22Rv1 (cell line): ENCODE measurements at regions not wholly inside any gene's neighbourhood (a gene's known extent, or its start where the extent isn't known, plus 50 kb on each side); places are given as distances from the start of the nearest gene placed in this dataset.

ENCODE experiments used
- CTCF ChIP-seq: fragments of 450-650 bp; IDR thresholded peaks from 2 replicates; pipeline ENCODE4 v1.5.1; 2017; ENCODE audit warnings: mild to moderate bottlenecking
- ZFX ChIP-seq: fragments of 450-650 bp; IDR thresholded peaks from 2 replicates; pipeline ENCODE4 v1.6.1; 2017; ENCODE audit warnings: antibody characterized with exemption, borderline replicate concordance

DNA sequence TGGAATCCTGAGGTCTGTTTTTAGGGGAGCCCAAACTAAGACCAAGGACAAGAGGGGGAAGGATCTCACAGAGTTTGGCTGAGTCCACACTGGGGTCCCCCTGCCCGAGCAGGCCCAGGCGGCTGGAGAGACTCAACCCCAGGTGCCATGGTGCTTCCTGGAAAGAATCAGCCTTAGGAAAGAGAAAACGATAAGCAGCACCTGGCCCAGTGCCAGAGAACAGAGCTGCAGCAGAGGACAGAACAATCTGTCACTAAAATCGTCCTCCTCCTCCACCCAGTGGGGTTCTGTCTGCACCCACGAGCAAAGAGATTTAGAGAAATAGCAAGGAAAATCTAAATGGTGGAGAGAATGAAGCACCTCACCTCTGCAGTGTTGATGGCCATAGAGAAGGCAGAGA, 470.5 kb downstream of the BCOR start:
- no peak for TF ChIP-seq CTCF
- no peak for TF ChIP-seq ZFX
